ENCODE measurements at regions not wholly inside any gene's neighbourhood (a gene's known extent, or its start where the extent isn't known, plus 50 kb on each side); places are given as distances from the start of the nearest gene placed in this dataset.
A peak's percentile ranks its signal among the peaks of the same experiment; 100 is the strongest.

DNA sequence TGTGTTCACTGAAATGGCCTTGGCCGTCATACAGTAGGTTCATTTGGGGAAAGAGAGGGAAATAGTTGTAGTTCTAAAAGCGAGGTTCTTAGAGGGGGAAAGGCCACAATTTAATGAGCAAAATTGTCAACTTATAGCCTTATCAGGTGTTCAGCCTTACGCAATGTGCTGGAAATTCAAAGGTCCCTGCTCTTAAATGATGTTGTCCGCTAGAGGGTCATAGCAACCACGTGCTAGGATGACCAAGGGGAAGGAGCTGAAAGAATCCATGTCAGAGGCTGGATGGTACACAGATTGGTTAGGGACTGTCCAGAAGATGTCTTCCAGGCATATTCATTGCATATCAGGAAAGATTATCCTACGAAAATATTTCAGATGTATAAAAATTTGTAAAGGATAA is 282.3 kb upstream of the MEX3C start:
- TF ChIP-seq, protein P1, sequence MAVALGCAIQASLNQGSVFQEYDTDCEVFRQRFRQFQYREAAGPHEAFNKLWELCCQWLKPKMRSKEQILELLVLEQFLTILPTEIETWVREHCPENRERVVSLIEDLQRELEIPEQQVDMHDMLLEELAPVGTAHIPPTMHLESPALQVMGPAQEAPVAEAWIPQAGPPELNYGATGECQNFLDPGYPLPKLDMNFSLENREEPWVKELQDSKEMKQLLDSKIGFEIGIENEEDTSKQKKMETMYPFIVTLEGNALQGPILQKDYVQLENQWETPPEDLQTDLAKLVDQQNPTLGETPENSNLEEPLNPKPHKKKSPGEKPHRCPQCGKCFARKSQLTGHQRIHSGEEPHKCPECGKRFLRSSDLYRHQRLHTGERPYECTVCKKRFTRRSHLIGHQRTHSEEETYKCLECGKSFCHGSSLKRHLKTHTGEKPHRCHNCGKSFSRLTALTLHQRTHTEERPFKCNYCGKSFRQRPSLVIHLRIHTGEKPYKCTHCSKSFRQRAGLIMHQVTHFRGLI (CRISPR knock-in tag; IDR thresholded peaks at IDR 0.05), result 0 out of 2 replicates have a peak, but pooled peaks have one; percentile 53
- TF ChIP-seq, protein P2, sequence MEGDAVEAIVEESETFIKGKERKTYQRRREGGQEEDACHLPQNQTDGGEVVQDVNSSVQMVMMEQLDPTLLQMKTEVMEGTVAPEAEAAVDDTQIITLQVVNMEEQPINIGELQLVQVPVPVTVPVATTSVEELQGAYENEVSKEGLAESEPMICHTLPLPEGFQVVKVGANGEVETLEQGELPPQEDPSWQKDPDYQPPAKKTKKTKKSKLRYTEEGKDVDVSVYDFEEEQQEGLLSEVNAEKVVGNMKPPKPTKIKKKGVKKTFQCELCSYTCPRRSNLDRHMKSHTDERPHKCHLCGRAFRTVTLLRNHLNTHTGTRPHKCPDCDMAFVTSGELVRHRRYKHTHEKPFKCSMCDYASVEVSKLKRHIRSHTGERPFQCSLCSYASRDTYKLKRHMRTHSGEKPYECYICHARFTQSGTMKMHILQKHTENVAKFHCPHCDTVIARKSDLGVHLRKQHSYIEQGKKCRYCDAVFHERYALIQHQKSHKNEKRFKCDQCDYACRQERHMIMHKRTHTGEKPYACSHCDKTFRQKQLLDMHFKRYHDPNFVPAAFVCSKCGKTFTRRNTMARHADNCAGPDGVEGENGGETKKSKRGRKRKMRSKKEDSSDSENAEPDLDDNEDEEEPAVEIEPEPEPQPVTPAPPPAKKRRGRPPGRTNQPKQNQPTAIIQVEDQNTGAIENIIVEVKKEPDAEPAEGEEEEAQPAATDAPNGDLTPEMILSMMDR (IDR thresholded peaks at IDR 0.05 in 2 of 3, conservative IDR thresholded peaks at IDR 0.05 in 1 of 3; ENCODE audit: insufficient read depth in 2 of 3, low read depth in 1 of 3, low read length in 3 of 3), result no peak
- TF ChIP-seq, protein P3, sequence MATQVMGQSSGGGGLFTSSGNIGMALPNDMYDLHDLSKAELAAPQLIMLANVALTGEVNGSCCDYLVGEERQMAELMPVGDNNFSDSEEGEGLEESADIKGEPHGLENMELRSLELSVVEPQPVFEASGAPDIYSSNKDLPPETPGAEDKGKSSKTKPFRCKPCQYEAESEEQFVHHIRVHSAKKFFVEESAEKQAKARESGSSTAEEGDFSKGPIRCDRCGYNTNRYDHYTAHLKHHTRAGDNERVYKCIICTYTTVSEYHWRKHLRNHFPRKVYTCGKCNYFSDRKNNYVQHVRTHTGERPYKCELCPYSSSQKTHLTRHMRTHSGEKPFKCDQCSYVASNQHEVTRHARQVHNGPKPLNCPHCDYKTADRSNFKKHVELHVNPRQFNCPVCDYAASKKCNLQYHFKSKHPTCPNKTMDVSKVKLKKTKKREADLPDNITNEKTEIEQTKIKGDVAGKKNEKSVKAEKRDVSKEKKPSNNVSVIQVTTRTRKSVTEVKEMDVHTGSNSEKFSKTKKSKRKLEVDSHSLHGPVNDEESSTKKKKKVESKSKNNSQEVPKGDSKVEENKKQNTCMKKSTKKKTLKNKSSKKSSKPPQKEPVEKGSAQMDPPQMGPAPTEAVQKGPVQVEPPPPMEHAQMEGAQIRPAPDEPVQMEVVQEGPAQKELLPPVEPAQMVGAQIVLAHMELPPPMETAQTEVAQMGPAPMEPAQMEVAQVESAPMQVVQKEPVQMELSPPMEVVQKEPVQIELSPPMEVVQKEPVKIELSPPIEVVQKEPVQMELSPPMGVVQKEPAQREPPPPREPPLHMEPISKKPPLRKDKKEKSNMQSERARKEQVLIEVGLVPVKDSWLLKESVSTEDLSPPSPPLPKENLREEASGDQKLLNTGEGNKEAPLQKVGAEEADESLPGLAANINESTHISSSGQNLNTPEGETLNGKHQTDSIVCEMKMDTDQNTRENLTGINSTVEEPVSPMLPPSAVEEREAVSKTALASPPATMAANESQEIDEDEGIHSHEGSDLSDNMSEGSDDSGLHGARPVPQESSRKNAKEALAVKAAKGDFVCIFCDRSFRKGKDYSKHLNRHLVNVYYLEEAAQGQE (IDR thresholded peaks at IDR 0.05; ENCODE audit: borderline replicate concordance), result no peak
- TF ChIP-seq, protein P3 (CRISPR knock-in tag; IDR thresholded peaks at IDR 0.05; ENCODE audit: low read depth), result no peak
- TF ChIP-seq NCOA6 (IDR thresholded peaks at IDR 0.05), result no peak
- TF ChIP-seq ZBTB7A (IDR thresholded peaks at IDR 0.05; ENCODE audit: borderline replicate concordance, control insufficient read depth, low read depth, low read length), result no peak
- TF ChIP-seq CEBPG (CRISPR knock-in tag; IDR thresholded peaks at IDR 0.05), result no peak
- peak; percentile 37 to 70; a peak in 3 of 4 replicates for TF ChIP-seq CEBPG (tag; conservative IDR thresholded peaks at IDR 0.05 in 1 of 2, IDR thresholded peaks at IDR 0.05 in 1 of 2)
- no peak for TF ChIP-seq PHF21A (IDR thresholded peaks at IDR 0.05; ENCODE audit: borderline replicate concordance, low read depth)
- no peak for TF ChIP-seq RBM22 (IDR thresholded peaks at IDR 0.05; ENCODE audit: low read depth, low read length, poor library complexity, severe bottlenecking)
- TF ChIP-seq, protein P4, sequence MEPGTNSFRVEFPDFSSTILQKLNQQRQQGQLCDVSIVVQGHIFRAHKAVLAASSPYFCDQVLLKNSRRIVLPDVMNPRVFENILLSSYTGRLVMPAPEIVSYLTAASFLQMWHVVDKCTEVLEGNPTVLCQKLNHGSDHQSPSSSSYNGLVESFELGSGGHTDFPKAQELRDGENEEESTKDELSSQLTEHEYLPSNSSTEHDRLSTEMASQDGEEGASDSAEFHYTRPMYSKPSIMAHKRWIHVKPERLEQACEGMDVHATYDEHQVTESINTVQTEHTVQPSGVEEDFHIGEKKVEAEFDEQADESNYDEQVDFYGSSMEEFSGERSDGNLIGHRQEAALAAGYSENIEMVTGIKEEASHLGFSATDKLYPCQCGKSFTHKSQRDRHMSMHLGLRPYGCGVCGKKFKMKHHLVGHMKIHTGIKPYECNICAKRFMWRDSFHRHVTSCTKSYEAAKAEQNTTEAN (CRISPR knock-in tag; IDR thresholded peaks at IDR 0.05), result no peak

All from K562 (cell line).